OCI-LY7 (cell line): ENCODE measurements at regions not wholly inside any gene's neighbourhood (a gene's known extent, or its start where the extent isn't known, plus 50 kb on each side); places are given as distances from the start of the nearest gene placed in this dataset.
A peak's percentile ranks its signal among the peaks of the same experiment; 100 is the strongest.

Experiments
- BruUV-seq: library from RNA; stranded (reverse); fragments of 400-500 nt; replicated peaks from 2 replicates; lab custom pipeline; 2021; lab: Mats Ljungman, UMichigan
- CTCF ChIA-PET: fragments of 300-600 bp; sonication (Branson Sonifier 250); formaldehyde crosslinking; loops from one replicate; lab custom pipeline; 2022; ENCODE audit warnings: antibody characterized with exemption; ENCODE audit not compliant: unreplicated experiment; lab: Charles Lee
- POLR2A ChIA-PET: fragments of 300-600 bp; sonication (Branson Sonifier 250); formaldehyde crosslinking; loops from one replicate; lab custom pipeline; 2022; ENCODE audit warnings: antibody characterized with exemption; lab: Charles Lee
- DNase-seq: peaks from one replicate; pipeline ENCODE4 v3.0.0-alpha.2; 2015; ENCODE audit warnings: low spot score
- H2AFZ ChIP-seq: fragments of 200-600 bp; sonication (generic), shearing (Covaris generic); 2 replicates; pipeline ENCODE4 v1.6.1; 2014; ENCODE audit warnings: mild to moderate bottlenecking, antibody characterized with exemption, low read length, moderate library complexity
- H3K27ac ChIP-seq: fragments of 200-600 bp; sonication (generic); 2 replicates; pipeline ENCODE4 v1.5.1; 2014; ENCODE audit warnings: mixed run types, low read depth, mild to moderate bottlenecking, moderate library complexity, low read length, inconsistent platforms; ENCODE audit not compliant: poor library complexity, severe bottlenecking
- H3K36me3 ChIP-seq: fragments of 200-600 bp; sonication (generic); 2 replicates; pipeline ENCODE4 v1.6.1; 2014; ENCODE audit warnings: mild to moderate bottlenecking, antibody characterized with exemption, low read length, moderate library complexity, mixed read lengths; ENCODE audit not compliant: insufficient read depth
- H3K4me1 ChIP-seq: fragments of 200-600 bp; sonication (generic); 2 replicates; pipeline ENCODE4 v1.5.1; 2014; ENCODE audit warnings: mild to moderate bottlenecking, low read length; ENCODE audit not compliant: insufficient read depth, poor library complexity, severe bottlenecking
- H3K4me2 ChIP-seq: fragments of 200-600 bp; sonication (generic); 2 replicates; pipeline ENCODE4 v1.6.1; 2014; ENCODE audit warnings: mild to moderate bottlenecking, low read length
- H3K4me3 ChIP-seq: fragments of 200-600 bp; sonication (generic); 2 replicates; pipeline ENCODE4 v1.5.1; 2014; ENCODE audit warnings: mild to moderate bottlenecking, low read depth, low read length; ENCODE audit not compliant: poor library complexity, severe bottlenecking
- H3K79me2 ChIP-seq: fragments of 200-600 bp; sonication (generic); 2 replicates; pipeline ENCODE4 v1.6.1; 2016; ENCODE audit warnings: low read depth, mild to moderate bottlenecking, low read length, moderate library complexity, mixed read lengths; ENCODE audit not compliant: insufficient read depth
- H3K9me2 ChIP-seq: fragments of 200-600 bp; sonication (generic); 2 replicates; pipeline ENCODE4 v1.6.1; 2016; ENCODE audit warnings: mild to moderate bottlenecking, low read length, mixed read lengths; ENCODE audit not compliant: insufficient read depth
- H3K9me3 ChIP-seq: fragments of 200-600 bp; sonication (generic); 2 replicates; pipeline ENCODE4 v1.6.1; 2014; ENCODE audit warnings: mild to moderate bottlenecking, mixed run types, low read length, mixed read lengths
- H4K20me1 ChIP-seq: fragments of 200-600 bp; sonication (generic); 2 replicates; pipeline ENCODE4 v1.6.1; 2014; ENCODE audit warnings: mild to moderate bottlenecking, antibody characterized with exemption, low read length, moderate library complexity, mixed read lengths; ENCODE audit not compliant: insufficient read depth
- CTCF ChIP-seq: fragments of 200-600 bp; sonication (generic); conservative IDR thresholded peaks from 2 replicates; pipeline ENCODE4 v1.5.1; 2014; ENCODE audit warnings: mild to moderate bottlenecking, antibody characterized with exemption, low read length, moderate library complexity, mixed read lengths
- EZH2phosphoT487 ChIP-seq: fragments of 200-600 bp; sonication (generic); IDR thresholded peaks from 2 replicates; pipeline ENCODE4 v1.6.1; 2018; ENCODE audit warnings: low read depth, borderline replicate concordance, mild to moderate bottlenecking, mixed run types, antibody characterized with exemption, low read length, moderate library complexity, mixed read lengths
- intact Hi-C: fragments of 100-400 bp; cut with micrococcal nuclease; formaldehyde crosslinking; loops from one replicate; pipeline ENCODE4 v1.10.0; 2022; ENCODE audit not compliant: unreplicated experiment

DNA sequence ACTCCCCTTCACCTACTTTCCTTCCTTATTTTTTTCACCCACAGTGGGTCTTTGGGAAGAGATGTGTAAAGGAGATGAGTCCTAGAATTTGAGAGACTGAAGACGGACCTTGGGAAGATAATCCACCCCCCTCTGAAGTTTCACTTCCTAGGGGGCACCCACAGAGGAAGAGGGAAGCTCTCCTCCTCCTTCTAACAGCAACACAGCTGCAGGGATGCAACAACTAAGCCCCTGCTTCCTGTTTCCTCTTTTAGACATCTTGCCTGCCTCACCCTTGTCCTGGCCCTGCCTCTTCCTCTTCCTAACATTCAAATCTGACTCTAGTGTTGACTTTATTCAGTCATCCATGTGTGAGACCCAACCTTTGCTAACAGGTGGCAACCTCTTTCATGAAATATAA lies 424.6 kb downstream of the BUD13 start:
- peaks cover 13% of the 10 kb centered on the region for H3K4me1 ChIP-seq
- intact Hi-C loops: no loop called here
- H3K9me3 ChIP-seq: no peaks in the 10 kb centered on the region
- no peak for TF ChIP-seq EZH2phosphoT487
- TF ChIP-seq CTCF: no peak
- no peaks in the 10 kb centered on the region for H3K36me3 ChIP-seq
- H3K27ac ChIP-seq: no peak overlapping the region
- H3K9me2 ChIP-seq: no peaks in the 10 kb centered on the region
- no peak overlapping the region for H2AFZ ChIP-seq
- no TSS peak for BruUV-seq
- no peaks in the 10 kb centered on the region for H3K79me2 ChIP-seq
- H4K20me1 ChIP-seq: no peaks in the 10 kb centered on the region
- H3K4me3 ChIP-seq: no peak overlapping the region
- DNase-seq: peak; percentile 51
- CTCF ChIA-PET: no interaction called here
- POLR2A ChIA-PET: no interaction called here
- H3K4me2 ChIP-seq: peak overlapping the region; percentile 29

- no peaks in the 10 kb centered on the region for H3K9me2 ChIP-seq
- intact Hi-C loops: no loop called here
- no peak for DNase-seq
- H3K4me1 ChIP-seq: peaks cover 13% of the 10 kb centered on the region
- CTCF ChIA-PET: no interaction called here
- H3K36me3 ChIP-seq: no peaks in the 10 kb centered on the region
- H4K20me1 ChIP-seq: no peaks in the 10 kb centered on the region
- no peaks in the 10 kb centered on the region for H3K79me2 ChIP-seq
- H3K27ac ChIP-seq: no peak overlapping the region
- no peak overlapping the region for H3K4me3 ChIP-seq
- no TSS peak for BruUV-seq
- H3K4me2 ChIP-seq: no peak overlapping the region
- POLR2A ChIA-PET: no interaction called here
- no peak for TF ChIP-seq CTCF
- no peak for TF ChIP-seq EZH2phosphoT487
- H3K9me3 ChIP-seq: no peaks in the 10 kb centered on the region
- no peak overlapping the region for H2AFZ ChIP-seq
These were observed 427.2 kb downstream of the BUD13 start for GRCh38 chr11:116345575-116345974.

DNA sequence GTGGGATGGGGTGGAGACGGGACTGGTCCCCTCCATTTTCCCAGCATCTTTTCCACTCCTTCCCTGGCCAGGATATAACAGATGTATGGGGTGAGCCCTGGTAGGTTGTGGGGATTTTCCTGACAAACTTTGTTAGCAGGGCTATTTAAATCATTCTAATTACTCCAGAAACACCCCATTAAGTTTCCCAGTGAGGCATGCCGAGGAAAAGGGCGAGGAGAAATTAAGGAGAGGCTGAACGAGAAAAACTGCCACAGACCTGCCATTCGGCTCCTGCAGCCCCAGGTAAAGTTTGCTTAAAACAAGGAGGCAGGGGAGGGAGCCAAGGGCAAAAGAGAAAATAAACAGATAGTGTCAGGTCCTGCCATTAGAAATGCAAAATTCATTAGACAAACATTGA lies 428.2 kb downstream of the BUD13 start:
- BruUV-seq: no TSS peak
- no peaks in the 10 kb centered on the region for H3K9me3 ChIP-seq
- no peak for DNase-seq
- H2AFZ ChIP-seq: no peak overlapping the region
- no peak for TF ChIP-seq CTCF
- no peak for TF ChIP-seq EZH2phosphoT487
- H3K4me3 ChIP-seq: no peak overlapping the region
- ChIA-PET POLR2A (no interaction called here), CTCF (no interaction called here)
- H3K9me2 ChIP-seq: no peaks in the 10 kb centered on the region
- no peak overlapping the region for H3K27ac ChIP-seq
- no peaks in the 10 kb centered on the region for H3K79me2 ChIP-seq
- peaks cover 13% of the 10 kb centered on the region for H3K4me1 ChIP-seq
- H4K20me1 ChIP-seq: no peaks in the 10 kb centered on the region
- no peak overlapping the region for H3K4me2 ChIP-seq
- no peaks in the 10 kb centered on the region for H3K36me3 ChIP-seq
- intact Hi-C loops: no loop called here
